T-helper 2 cell treated with Interferon-gamma antibody and Interleukin-4, amounts not matched to agents 100 ng/mL and 5 ng/mL, for 36 hours (primary cell): ENCODE measurements at regions not wholly inside any gene's neighbourhood (a gene's known extent, or its start where the extent isn't known, plus 50 kb on each side); places are given as distances from the start of the nearest gene placed in this dataset.
"Not testable (repeated sequence)": the region's sequence is repeated elsewhere in the genome, so short reads cannot be mapped to it uniquely, and the experiment has no call there.

Experiments
- intact Hi-C: fragments of 100-400 bp; cut with micrococcal nuclease; formaldehyde crosslinking; loops from one replicate; pipeline ENCODE4 v1.15.1; 2023

DNA sequence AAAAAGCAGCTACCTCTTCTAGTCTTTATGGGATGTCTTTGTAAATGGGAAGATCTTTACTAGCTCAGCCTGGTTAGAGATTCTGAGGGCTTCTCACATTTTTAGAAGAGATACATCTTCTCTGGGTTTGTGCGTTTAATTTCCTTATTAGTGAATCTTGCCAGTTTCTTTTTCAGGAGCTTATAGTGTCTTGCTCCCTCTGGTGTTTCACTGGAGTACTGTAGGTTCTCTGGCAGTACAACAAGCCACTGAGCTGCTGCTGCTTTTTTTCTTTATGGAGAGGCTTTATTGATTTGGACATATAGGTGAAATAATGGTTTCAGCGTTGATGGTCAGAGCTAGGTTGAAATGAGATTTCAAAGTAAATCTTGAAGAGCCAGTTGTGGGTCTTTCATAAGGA is 82.9 kb downstream of the LAS1L start:
- intact Hi-C loops: loop anchor here (10.0 kb wide), 1 partner anchor 557 kb away; no protein-coding TSS in a partner anchor

DNA sequence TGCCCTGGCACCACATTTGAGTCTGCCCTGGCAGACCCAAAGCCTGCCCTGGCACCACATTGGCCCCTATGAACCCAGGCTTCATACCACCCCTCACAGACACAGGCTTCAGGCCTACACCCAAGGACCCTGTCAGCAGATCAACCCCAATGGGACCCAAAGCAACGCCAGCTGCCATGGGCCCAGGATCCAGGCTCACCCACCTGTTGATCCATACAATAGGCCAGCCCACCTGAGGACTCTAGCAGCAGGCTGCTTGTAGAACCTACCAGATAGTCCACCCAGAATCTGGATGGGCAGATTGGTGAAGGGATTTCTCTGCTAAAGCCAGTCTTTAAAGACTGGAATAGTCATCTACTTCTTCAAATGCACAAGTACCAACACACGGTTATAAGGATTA is 114.4 kb downstream of the LAS1L start:
- intact Hi-C loops: no loop called here

DNA sequence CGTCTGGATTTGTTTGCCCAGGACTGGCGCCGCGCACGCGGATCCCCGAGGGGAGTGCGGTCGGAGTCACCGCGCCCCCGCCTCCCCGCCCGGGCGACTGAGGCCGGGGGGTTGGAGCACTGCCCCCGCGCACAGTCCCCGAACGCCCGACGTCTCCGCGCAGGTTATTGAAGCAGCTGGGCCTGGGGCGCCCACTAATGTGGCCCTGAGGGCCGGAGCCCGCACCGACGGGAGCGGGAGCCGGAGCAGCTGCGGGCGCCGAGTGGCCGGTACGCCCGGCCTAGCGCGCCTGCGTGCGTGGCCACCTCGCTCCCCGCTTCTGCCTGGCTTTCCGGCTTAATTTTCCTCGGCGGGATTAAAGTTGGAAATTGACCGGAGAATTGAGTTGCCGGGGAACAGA is 126.9 kb downstream of the LAS1L start:
- intact Hi-C loops: not testable (repeated sequence)

DNA sequence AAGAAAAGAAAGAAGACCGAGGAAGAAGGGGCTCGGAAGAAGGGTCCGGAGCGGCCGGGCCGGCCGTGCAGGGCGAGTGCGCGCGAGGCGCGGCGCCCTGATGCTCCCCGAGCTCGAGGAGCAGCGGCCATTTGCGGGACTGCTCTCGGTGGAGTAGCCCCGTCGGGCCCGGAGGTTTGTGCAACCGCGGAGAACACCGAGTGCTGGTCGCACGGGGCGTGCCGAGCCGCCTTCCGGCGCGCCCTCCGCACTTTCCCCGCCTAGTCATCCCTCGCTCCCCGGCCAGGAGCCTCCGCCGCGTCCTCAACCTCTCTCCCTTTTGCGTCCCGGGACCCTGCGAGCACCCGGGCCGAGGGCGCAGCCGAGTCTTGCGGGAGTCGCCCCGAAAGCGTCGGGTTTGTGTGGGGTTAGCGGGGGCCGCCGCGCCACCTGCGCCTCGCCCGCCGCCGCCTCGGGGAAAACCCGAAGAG is 127.4 kb downstream of the LAS1L start:
- intact Hi-C loops: no loop called here

DNA sequence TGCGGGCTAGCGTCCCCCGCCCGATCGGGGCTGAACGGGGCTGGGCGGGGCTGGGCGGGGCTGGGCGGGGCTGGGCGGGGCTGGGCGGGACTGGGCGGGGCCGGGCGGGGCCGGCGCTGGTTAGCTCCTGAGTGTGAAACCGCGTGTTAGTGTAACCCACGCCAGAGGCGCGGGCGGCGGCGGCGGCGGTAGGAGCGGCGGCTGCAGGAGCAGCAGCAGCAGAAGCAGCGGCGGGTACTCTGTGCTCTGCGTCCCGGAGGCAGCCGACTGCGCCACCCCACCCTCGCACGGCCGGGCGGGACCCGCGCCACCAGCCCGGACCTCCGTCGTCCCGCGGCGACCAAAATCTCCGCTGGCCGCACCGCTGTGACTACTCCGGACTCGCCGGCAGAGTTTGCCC is 128.1 kb downstream of the LAS1L start:
- intact Hi-C loops: no loop called here

DNA sequence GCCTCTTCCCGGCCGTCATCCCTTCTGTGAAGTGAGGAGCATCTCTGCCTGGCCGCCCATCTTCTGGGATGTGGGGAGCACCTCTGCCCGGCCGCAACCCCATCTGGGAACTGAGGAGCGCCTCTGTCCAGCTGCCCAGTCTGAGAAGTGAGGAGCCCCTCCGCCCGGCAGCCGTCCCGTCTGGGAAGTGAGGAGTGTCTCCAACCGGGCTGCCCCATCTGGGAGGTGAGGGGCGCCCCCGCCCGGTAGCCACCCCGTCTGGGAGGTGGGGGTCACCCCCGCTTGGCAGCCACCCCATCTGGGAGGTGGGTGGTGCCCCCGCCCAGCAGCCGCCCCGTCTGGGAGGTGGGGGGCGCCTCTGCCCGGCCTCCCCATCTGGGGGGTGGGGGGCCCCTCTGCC is 142.3 kb downstream of the LAS1L start:
- intact Hi-C loops: no loop called here

DNA sequence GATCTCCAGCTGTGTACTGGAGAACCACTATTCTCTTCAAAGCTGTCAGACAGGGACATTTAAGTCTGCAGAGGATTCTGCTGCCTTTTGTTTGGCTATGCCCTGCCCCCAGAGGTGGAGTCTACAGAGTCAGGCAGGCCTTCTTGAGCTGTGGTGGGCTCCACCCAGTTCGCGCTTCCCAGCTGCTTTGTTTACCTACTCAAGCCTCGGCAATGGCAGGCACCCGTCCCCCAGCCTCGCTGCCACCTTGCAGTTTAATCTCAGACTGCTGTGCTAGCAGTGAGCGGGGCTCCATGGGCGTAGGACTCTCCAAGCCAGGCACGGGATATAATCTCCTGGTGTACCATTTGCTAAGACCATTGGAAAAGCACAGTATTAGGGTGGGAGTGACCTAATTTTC is 145.5 kb downstream of the LAS1L start:
- intact Hi-C loops: not testable (repeated sequence)
